SK-N-SH treated with all-trans-retinoic acid at 6 μM for 48 hours (cell line): ENCODE measurements at regions not wholly inside any gene's neighbourhood (a gene's known extent, or its start where the extent isn't known, plus 50 kb on each side); places are given as distances from the start of the nearest gene placed in this dataset.

Experiments used
- ATAC-seq: fragments of 200-7000 bp; cut with Tn5 transposase; 3 replicates; pipeline ENCODE4 v1.9.1; 2020; ENCODE audit warnings: mild to moderate bottlenecking, moderate library complexity
- ARNTL ChIP-seq: fragments of 450-650 bp; formaldehyde crosslinking; IDR thresholded peaks from 2 replicates; pipeline ENCODE4 v1.5.0; 2020; ENCODE audit warnings: low read depth, mild to moderate bottlenecking, moderate library complexity, borderline replicate concordance
- CREB5 ChIP-seq: fragments of 250-450 bp; sonication (Bioruptor Pico); IDR thresholded peaks from 2 replicates; pipeline ENCODE4 v1.5.1; 2020; ENCODE audit warnings: low read depth, mild to moderate bottlenecking, moderate library complexity
- CSDC2 ChIP-seq: fragments of 250-450 bp; sonication (Bioruptor Pico); IDR thresholded peaks from 2 replicates; pipeline ENCODE4 v1.5.0; 2020; ENCODE audit warnings: mild to moderate bottlenecking, moderate library complexity
- ESRRG ChIP-seq: fragments of 250-450 bp; sonication (Bioruptor Pico); IDR thresholded peaks from 2 replicates; pipeline ENCODE4 v1.6.1; 2021; ENCODE audit warnings: mild to moderate bottlenecking
- GLIS3 ChIP-seq: fragments of 250-450 bp; sonication (Bioruptor Pico); IDR thresholded peaks from 2 replicates; pipeline ENCODE4 v1.5.0; 2020; ENCODE audit warnings: mild to moderate bottlenecking, moderate library complexity
- ISL1 ChIP-seq: fragments of 250-450 bp; sonication (Bioruptor Pico); IDR thresholded peaks from 2 replicates; pipeline ENCODE4 v2.1.2; 2022; ENCODE audit warnings: mild to moderate bottlenecking, moderate library complexity
- OSR1 ChIP-seq: fragments of 250-450 bp; sonication (Bioruptor Pico); IDR thresholded peaks from 2 replicates; pipeline ENCODE4 v1.8.0; 2022; ENCODE audit warnings: moderate library complexity, mild to moderate bottlenecking, inconsistent platforms
- PATZ1 ChIP-seq: fragments of 250-450 bp; sonication (Bioruptor Pico); IDR thresholded peaks from 2 replicates; pipeline ENCODE4 v1.8.0; 2020; ENCODE audit warnings: mild to moderate bottlenecking, moderate library complexity, borderline replicate concordance
- PPARA ChIP-seq: fragments of 250-450 bp; sonication (Bioruptor Pico); IDR thresholded peaks from 2 replicates; pipeline ENCODE4 v1.5.0; 2020; ENCODE audit warnings: mild to moderate bottlenecking, borderline replicate concordance
- RARB ChIP-seq: fragments of 250-450 bp; sonication (Bioruptor Pico); IDR thresholded peaks from 2 replicates; pipeline ENCODE4 v1.8.0; 2021; ENCODE audit warnings: mild to moderate bottlenecking, moderate library complexity
- SNAI2 ChIP-seq: fragments of 250-450 bp; sonication (Bioruptor Pico); IDR thresholded peaks from 2 replicates; pipeline ENCODE4 v1.5.0; 2020; ENCODE audit warnings: mild to moderate bottlenecking, moderate library complexity
- TCF4 ChIP-seq: fragments of 250-450 bp; sonication (Bioruptor Pico); IDR thresholded peaks from 2 replicates; pipeline ENCODE4 v1.8.0; 2021; ENCODE audit warnings: mild to moderate bottlenecking, moderate library complexity, borderline replicate concordance
- TOX ChIP-seq: fragments of 250-450 bp; sonication (Bioruptor Pico); IDR thresholded peaks from 2 replicates; pipeline ENCODE4 v1.8.0; 2021; ENCODE audit warnings: mild to moderate bottlenecking, moderate library complexity, borderline replicate concordance
- ZFP3 ChIP-seq: fragments of 250-450 bp; sonication (Bioruptor Pico); IDR thresholded peaks from 2 replicates; pipeline ENCODE4 v1.5.0; 2020; ENCODE audit warnings: mild to moderate bottlenecking, moderate library complexity
- ZFP30 ChIP-seq: fragments of 450-650 bp; formaldehyde crosslinking; IDR thresholded peaks from 2 replicates; pipeline ENCODE4 v1.5.0; 2022; ENCODE audit warnings: mild to moderate bottlenecking, moderate library complexity
- ZNF565 ChIP-seq: fragments of 450-650 bp; formaldehyde crosslinking; conservative IDR thresholded peaks from 2 replicates; pipeline ENCODE4 v1.5.0; 2020; ENCODE audit warnings: low read depth, mild to moderate bottlenecking, moderate library complexity
- ZNF8 ChIP-seq: fragments of 450-650 bp; formaldehyde crosslinking; IDR thresholded peaks from 2 replicates; pipeline ENCODE4 v1.5.0; 2020; ENCODE audit warnings: mild to moderate bottlenecking, moderate library complexity
- TF ChIP-seq, protein P1 (sequence below): fragments of 250-450 bp; sonication (Bioruptor Pico); IDR thresholded peaks from 2 replicates; pipeline ENCODE4 v1.5.0; 2020; ENCODE audit warnings: mild to moderate bottlenecking, moderate library complexity
- TF ChIP-seq, protein P2 (sequence below): fragments of 250-450 bp; sonication (Bioruptor Pico); IDR thresholded peaks from 2 replicates; pipeline ENCODE4 v1.8.0; 2021; ENCODE audit warnings: low read depth, mild to moderate bottlenecking, moderate library complexity, borderline replicate concordance
- TF ChIP-seq, protein P3 (sequence below): fragments of 250-450 bp; sonication (Bioruptor Pico); IDR thresholded peaks from 2 replicates; pipeline ENCODE4 v1.5.1; 2021; ENCODE audit warnings: mild to moderate bottlenecking, moderate library complexity

DNA sequence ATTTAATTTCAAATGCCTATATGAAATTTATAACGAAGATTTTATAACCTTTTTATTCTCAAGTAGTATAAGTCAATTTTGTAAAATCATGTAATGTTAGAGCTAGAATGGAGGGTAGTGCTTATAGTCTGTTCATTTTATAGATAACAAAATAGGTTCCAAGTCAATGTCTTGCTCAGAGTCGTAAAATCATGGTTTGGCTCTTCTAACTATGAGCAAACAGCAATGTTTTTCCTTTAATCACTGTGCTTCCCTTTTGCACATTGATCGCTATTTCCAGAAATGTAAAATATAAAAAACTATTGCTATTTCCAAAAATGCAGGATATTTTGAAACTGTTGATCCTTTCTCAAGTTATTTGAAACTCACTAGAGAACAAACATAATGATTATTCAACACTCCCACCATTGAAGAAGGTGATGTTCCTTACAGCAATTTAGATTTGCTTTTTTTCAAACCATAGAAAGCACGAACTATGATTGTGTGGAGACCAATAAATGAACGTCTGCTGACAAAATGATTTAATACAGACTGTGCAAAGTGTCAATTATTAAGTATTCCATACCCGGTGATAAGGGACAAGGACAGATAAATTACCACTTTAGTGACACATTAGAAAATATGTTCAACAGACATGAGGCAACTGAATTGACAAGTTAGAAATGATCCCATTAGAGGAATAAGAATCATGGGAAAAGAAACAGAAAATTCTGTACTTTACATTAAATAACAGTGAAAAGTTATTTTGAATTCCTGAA lies 412.1 kb upstream of the TECRL start:
- TF ChIP-seq, protein P1, sequence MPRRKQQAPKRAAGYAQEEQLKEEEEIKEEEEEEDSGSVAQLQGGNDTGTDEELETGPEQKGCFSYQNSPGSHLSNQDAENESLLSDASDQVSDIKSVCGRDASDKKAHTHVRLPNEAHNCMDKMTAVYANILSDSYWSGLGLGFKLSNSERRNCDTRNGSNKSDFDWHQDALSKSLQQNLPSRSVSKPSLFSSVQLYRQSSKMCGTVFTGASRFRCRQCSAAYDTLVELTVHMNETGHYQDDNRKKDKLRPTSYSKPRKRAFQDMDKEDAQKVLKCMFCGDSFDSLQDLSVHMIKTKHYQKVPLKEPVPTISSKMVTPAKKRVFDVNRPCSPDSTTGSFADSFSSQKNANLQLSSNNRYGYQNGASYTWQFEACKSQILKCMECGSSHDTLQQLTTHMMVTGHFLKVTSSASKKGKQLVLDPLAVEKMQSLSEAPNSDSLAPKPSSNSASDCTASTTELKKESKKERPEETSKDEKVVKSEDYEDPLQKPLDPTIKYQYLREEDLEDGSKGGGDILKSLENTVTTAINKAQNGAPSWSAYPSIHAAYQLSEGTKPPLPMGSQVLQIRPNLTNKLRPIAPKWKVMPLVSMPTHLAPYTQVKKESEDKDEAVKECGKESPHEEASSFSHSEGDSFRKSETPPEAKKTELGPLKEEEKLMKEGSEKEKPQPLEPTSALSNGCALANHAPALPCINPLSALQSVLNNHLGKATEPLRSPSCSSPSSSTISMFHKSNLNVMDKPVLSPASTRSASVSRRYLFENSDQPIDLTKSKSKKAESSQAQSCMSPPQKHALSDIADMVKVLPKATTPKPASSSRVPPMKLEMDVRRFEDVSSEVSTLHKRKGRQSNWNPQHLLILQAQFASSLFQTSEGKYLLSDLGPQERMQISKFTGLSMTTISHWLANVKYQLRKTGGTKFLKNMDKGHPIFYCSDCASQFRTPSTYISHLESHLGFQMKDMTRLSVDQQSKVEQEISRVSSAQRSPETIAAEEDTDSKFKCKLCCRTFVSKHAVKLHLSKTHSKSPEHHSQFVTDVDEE, result no peak
- TF ChIP-seq RARB, result no peak
- TF ChIP-seq, protein P2, sequence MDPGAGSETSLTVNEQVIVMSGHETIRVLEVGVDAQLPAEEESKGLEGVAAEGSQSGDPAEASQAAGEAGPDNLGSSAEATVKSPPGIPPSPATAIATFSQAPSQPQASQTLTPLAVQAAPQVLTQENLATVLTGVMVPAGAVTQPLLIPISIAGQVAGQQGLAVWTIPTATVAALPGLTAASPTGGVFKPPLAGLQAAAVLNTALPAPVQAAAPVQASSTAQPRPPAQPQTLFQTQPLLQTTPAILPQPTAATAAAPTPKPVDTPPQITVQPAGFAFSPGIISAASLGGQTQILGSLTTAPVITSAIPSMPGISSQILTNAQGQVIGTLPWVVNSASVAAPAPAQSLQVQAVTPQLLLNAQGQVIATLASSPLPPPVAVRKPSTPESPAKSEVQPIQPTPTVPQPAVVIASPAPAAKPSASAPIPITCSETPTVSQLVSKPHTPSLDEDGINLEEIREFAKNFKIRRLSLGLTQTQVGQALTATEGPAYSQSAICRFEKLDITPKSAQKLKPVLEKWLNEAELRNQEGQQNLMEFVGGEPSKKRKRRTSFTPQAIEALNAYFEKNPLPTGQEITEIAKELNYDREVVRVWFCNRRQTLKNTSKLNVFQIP (CRISPR knock-in tag), result no peak
- no peak for ATAC-seq

- ATAC-seq, result no peak
- TF ChIP-seq ZFP3 (CRISPR knock-in tag), result no peak
- TF ChIP-seq ZNF8, result no peak
- TF ChIP-seq TCF4 (CRISPR knock-in tag), result no peak
- no peak for TF ChIP-seq PPARA
- TF ChIP-seq, protein P1, result no peak
- TF ChIP-seq ESRRG (CRISPR knock-in tag), result no peak
- no peak for TF ChIP-seq CSDC2 (CRISPR knock-in tag)
- no peak for TF ChIP-seq ZNF565
- TF ChIP-seq, protein P2 (CRISPR knock-in tag), result no peak
- no peak for TF ChIP-seq CREB5 (CRISPR knock-in tag)
- TF ChIP-seq TOX (CRISPR knock-in tag), result no peak
- TF ChIP-seq PATZ1, result no peak
- TF ChIP-seq ARNTL, result no peak
- no peak for TF ChIP-seq GLIS3 (CRISPR knock-in tag)
- TF ChIP-seq OSR1 (CRISPR knock-in tag), result no peak
- TF ChIP-seq ISL1, result no peak
- TF ChIP-seq SNAI2 (CRISPR knock-in tag), result no peak
- TF ChIP-seq, protein P3, sequence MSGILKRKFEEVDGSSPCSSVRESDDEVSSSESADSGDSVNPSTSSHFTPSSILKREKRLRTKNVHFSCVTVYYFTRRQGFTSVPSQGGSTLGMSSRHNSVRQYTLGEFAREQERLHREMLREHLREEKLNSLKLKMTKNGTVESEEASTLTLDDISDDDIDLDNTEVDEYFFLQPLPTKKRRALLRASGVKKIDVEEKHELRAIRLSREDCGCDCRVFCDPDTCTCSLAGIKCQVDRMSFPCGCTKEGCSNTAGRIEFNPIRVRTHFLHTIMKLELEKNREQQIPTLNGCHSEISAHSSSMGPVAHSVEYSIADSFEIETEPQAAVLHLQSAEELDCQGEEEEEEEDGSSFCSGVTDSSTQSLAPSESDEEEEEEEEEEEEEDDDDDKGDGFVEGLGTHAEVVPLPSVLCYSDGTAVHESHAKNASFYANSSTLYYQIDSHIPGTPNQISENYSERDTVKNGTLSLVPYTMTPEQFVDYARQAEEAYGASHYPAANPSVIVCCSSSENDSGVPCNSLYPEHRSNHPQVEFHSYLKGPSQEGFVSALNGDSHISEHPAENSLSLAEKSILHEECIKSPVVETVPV (CRISPR knock-in tag), result no peak
- TF ChIP-seq ZFP30 (CRISPR knock-in tag), result no peak
- TF ChIP-seq, all 23 proteins: peak for 0
Measured at GRCh38 chr4:64814616-64815015, 405.4 kb upstream of the TECRL start.
